Muscle of leg (tissue), 3 donors: ENCODE measurements at regions not wholly inside any gene's neighbourhood (a gene's known extent, or its start where the extent isn't known, plus 50 kb on each side); places are given as distances from the start of the nearest gene placed in this dataset.
"Not testable (repeated sequence)": the region's sequence is repeated elsewhere in the genome, so short reads cannot be mapped to it uniquely, and the experiment has no call there.

Experiments
- DNase-seq: peaks from one replicate; pipeline ENCODE4 v3.0.0; 2013
- H3K27ac ChIP-seq: one replicate; pipeline ENCODE4 v1.5.1; 2013; ENCODE audit warnings: mild to moderate bottlenecking, low read length, control low read depth
- H3K27me3 ChIP-seq: one replicate; pipeline ENCODE4 v1.6.1; 2013; ENCODE audit warnings: low read length; ENCODE audit not compliant: control insufficient read depth, insufficient read depth
- H3K36me3 ChIP-seq: one replicate; pipeline ENCODE4 v1.6.1; 2013; ENCODE audit warnings: low read length; ENCODE audit not compliant: control insufficient read depth, insufficient read depth
- H3K4me1 ChIP-seq: one replicate; pipeline ENCODE4 v1.6.1; 2013; ENCODE audit warnings: low read length; ENCODE audit not compliant: control insufficient read depth, insufficient read depth
- H3K4me3 ChIP-seq: one replicate; pipeline ENCODE4 v1.5.1; 2013; ENCODE audit warnings: low read length, control low read depth
- H3K9me3 ChIP-seq: replicated peaks from 2 replicates; pipeline ENCODE4 v1.6.1; 2013; ENCODE audit warnings: low read depth, low read length; ENCODE audit not compliant: control insufficient read depth
- WGBS: methylation state at CpG from one replicate; pipeline ENCODE4 v1.1.5; 2013; ENCODE audit warnings: missing lambda C conversion rate; ENCODE audit not compliant: insufficient coverage; 5-methylcytosine and 5-hydroxymethylcytosine counted together

- H3K4me3 ChIP-seq, H3K9me3 ChIP-seq, H3K4me1 ChIP-seq, H3K27ac ChIP-seq, H3K36me3 ChIP-seq, H3K27me3 ChIP-seq, DNase-seq: not testable (repeated sequence)
- WGBS = no CpG with 5 or more reads among the region's 3 CpGs
These were observed 1896.9 kb downstream of the KHDRBS2 start for GRCh38 chr6:60389094-60389493.

GRCh38 chr6:60384614-60385013 lies 1901.4 kb downstream of the KHDRBS2 start:
- not testable (repeated sequence) for DNase-seq, H3K27ac ChIP-seq, H3K4me1 ChIP-seq, H3K4me3 ChIP-seq, H3K36me3 ChIP-seq, H3K27me3 ChIP-seq, H3K9me3 ChIP-seq
- 80% methylated on average over 1 of the region's 6 CpGs for WGBS

GRCh38 chr6:60382771-60383170 lies 1903.3 kb downstream of the KHDRBS2 start:
- not testable (repeated sequence) for H3K9me3 ChIP-seq, H3K4me1 ChIP-seq, DNase-seq, H3K4me3 ChIP-seq, H3K27me3 ChIP-seq, H3K27ac ChIP-seq, H3K36me3 ChIP-seq
- 40% methylated on average over 2 of the region's 5 CpGs for WGBS

GRCh38 chr6:60374078-60374477 lies 1911.9 kb downstream of the KHDRBS2 start:
- not testable (repeated sequence) for H3K36me3 ChIP-seq, H3K4me3 ChIP-seq, DNase-seq, H3K27ac ChIP-seq, H3K4me1 ChIP-seq, H3K27me3 ChIP-seq, H3K9me3 ChIP-seq
- no CpG with 5 or more reads among the region's 1 CpG for WGBS

GRCh38 chr6:60367800-60368199 lies 1918.2 kb downstream of the KHDRBS2 start:
- H3K9me3 ChIP-seq, H3K27me3 ChIP-seq, DNase-seq, H3K36me3 ChIP-seq, H3K4me3 ChIP-seq, H3K4me1 ChIP-seq, H3K27ac ChIP-seq: not testable (repeated sequence)
- no CpG with 5 or more reads among the region's 5 CpGs for WGBS

GRCh38 chr6:60365901-60366300 lies 1920.1 kb downstream of the KHDRBS2 start:
- H3K27me3 ChIP-seq, DNase-seq, H3K9me3 ChIP-seq, H3K27ac ChIP-seq, H3K4me1 ChIP-seq, H3K36me3 ChIP-seq, H3K4me3 ChIP-seq: not testable (repeated sequence)

- not testable (repeated sequence) for H3K9me3 ChIP-seq, H3K4me1 ChIP-seq, H3K36me3 ChIP-seq, H3K27ac ChIP-seq, DNase-seq, H3K27me3 ChIP-seq, H3K4me3 ChIP-seq
These were observed 1943.5 kb downstream of the KHDRBS2 start for GRCh38 chr6:60342411-60343008.

GRCh38 chr6:60338328-60339071 lies 1947.5 kb downstream of the KHDRBS2 start:
- WGBS = no CpG with 5 or more reads among the region's 2 CpGs
- not testable (repeated sequence) for H3K36me3 ChIP-seq, H3K27me3 ChIP-seq, DNase-seq, H3K9me3 ChIP-seq, H3K4me1 ChIP-seq, H3K4me3 ChIP-seq, H3K27ac ChIP-seq

- H3K9me3 ChIP-seq, DNase-seq, H3K27me3 ChIP-seq, H3K4me1 ChIP-seq, H3K36me3 ChIP-seq, H3K4me3 ChIP-seq, H3K27ac ChIP-seq: not testable (repeated sequence)
- no CpG with 5 or more reads among the region's 2 CpGs for WGBS
These were observed 1950.9 kb downstream of the KHDRBS2 start for GRCh38 chr6:60335124-60335523.

GRCh38 chr6:60333708-60334107 lies 1952.3 kb downstream of the KHDRBS2 start:
- not testable (repeated sequence) for H3K36me3 ChIP-seq, H3K27me3 ChIP-seq, H3K4me1 ChIP-seq, H3K27ac ChIP-seq, H3K9me3 ChIP-seq, DNase-seq, H3K4me3 ChIP-seq
- no CpG with 5 or more reads among the region's 3 CpGs for WGBS

- DNase-seq, H3K27me3 ChIP-seq, H3K9me3 ChIP-seq, H3K27ac ChIP-seq, H3K36me3 ChIP-seq, H3K4me3 ChIP-seq, H3K4me1 ChIP-seq: not testable (repeated sequence)
- WGBS = no CpG with 5 or more reads among the region's 2 CpGs
These were observed 1977.1 kb downstream of the KHDRBS2 start for GRCh38 chr6:60308939-60309338.
